HG03439 (cell line): ENCODE measurements at regions not wholly inside any gene's neighbourhood (a gene's known extent, or its start where the extent isn't known, plus 50 kb on each side); places are given as distances from the start of the nearest gene placed in this dataset.
"Not testable (repeated sequence)": the region's sequence is repeated elsewhere in the genome, so short reads cannot be mapped to it uniquely, and the experiment has no call there.

Experiments
- ATAC-seq: cut with Tn5 transposase; IDR thresholded peaks from one replicate; pipeline ENCODE4 v1.9.1; 2021; ENCODE audit warnings: mild to moderate bottlenecking, moderate library complexity; ENCODE audit not compliant: unreplicated experiment

DNA sequence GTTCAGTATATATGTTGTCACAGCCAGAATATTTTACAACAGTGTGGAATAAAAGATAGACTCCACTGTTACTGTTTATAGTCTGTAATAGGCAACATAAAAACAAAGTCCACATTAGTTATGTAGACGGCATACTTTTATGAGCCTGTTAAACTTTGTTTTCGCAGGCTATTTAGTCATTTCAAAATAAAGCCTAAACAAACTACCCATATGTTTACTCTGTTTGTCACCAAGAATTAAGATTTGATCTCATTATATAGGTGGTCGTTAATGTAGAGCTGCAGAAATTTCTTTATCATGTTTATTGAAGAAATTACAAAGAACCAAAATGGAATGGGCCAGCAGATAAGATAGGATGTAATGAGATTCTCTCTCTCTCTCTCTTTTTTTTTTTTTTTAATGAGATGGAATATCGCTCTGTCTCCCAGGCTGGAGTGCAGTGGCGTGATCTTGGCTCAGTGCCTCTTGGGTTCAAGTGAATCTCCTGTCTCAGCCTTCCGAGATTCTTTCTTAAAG is 943.8 kb upstream of the SOX9 start:
- ATAC-seq: no peak

DNA sequence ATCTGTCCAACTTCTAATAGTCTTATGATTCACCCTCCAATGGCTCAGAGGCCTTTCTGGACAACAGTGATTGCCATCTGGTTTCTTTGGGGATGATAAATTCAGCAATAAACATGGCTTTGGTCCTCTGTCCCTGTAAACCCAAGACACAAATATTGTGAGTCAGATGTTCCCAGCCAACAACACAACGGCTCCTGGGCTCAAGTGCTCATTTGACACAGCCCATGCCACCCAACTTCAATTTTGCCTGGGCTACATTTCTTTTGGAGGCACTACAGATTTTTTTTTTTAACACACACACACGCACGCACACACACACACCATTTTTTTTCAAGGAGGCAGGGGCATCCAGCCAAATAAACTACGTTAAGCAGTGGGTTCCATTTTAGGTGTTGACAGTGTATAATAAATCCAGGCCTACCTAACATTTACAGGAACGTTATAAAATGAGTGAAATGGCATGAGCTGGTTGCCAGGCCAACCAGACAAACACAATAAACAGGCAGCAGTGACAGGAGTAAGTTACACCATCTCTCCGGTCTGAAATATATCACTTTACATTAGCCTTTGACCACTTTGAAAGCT is 939.9 kb upstream of the SOX9 start:
- no peak for ATAC-seq

- no peak for ATAC-seq
Observed at GRCh38 chr17:71183066-71183660, 937.7 kb upstream of the SOX9 start.

DNA sequence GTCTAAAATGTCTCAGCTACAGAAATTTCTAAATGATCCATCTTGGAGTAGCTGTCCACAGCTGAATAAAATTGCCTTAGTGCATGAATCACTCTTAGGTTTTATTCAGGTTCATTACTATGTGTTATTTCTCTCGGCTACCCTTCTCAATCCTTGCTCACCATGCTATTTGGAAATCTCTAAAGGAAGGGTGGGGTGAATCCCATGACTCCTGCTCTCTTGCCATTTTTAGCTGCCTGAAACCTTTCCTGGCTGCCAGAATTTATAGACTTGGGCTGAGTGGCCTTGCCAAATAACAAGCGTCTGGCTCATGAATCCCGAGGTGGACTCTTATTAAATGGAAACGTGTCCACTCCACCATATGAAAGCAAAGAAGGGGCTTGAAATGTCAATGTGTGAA is 936.1 kb upstream of the SOX9 start:
- no peak for ATAC-seq

DNA sequence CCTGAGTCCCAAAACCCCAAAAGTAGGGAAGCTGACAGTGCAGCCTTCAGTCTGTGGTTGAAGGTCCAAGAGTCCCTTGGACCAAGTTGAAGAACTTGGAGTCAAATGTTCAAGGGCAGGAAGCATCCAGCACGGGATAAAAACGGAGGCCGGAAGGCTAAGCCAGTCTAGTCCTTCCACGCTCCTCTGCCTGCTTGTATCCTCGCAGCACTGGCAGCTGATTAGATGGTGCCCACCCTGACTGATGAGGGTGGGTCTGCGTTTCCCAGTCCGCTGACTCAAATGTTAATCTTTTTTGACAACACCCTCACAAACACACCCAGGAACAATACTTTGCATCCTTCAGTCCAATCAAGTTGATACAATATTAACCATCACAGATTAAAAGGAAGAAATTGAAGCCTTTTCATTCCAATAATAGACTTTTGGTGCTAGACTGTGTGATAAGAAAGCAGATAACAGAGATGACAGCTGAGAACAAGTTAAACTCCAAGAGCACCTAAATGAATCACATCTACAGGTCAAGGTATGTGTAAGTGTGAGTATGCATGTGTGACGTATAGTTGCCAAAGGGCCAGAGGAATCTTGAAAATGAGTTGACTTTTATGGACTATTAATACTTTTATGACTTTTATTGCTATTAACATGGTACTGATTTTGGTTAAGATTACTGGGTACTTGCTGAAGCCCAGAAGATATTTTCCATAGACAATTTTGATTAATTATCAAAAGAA is 933.5 kb upstream of the SOX9 start:
- ATAC-seq: no peak

DNA sequence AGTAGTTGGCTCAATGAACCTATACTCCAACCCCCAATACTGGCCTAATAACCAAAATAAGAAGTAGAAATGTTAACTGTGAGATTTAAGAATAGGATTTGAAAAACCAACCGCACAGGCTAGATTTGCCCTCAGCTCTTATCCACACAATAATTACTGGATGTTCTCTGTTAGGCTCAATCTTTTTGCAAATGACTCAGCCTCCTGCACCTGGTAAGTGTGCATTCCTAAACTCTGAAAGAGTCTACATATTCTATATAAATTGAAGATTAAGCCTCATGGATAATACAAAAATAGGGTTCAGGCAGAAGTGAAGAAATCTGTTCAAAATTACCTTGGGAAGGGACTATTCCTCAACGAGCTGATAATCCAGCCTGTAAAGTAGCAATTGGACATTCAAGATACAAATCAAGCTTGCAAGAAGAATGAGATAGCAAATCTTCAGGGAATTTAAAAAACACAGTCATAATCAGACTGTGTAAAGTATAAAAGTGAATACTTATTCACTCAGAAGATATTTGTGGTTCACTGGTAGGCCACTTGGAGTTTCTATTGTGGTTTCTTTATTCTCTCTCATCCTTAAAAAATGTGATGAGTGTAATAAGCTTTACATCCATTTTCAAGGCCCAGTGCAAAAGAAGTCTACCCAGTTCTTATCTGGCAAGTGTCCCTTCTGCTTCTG is 931.9 kb upstream of the SOX9 start:
- no peak for ATAC-seq

- ATAC-seq: no peak
Observed at GRCh38 chr17:71189493-71189831, 931.4 kb upstream of the SOX9 start.

GRCh38 chr17:71192039-71192555 is 928.7 kb upstream of the SOX9 start:
- ATAC-seq: no peak

- no peak for ATAC-seq
Observed at GRCh38 chr17:71192848-71193247, 928.0 kb upstream of the SOX9 start.

GRCh38 chr17:71200597-71200996 is 920.2 kb upstream of the SOX9 start:
- no peak for ATAC-seq

DNA sequence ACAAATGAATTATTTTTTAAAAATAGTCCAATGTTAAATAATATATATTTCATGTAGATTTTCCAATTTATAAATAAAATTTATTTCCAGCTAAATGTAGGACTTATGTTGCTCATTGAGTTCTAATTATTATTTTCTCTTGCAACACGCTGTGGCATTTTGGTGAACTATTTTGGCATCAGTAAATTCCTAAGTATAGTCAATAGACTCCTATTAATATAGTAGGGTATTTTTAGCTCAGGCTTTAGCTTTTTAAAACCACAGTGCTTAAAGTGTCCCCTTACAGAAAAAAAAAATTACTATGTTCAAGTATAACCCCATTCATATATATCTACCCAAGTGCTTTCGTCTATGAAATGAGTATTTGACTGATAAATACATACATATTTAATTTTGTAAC is 919.2 kb upstream of the SOX9 start:
- no peak for ATAC-seq

DNA sequence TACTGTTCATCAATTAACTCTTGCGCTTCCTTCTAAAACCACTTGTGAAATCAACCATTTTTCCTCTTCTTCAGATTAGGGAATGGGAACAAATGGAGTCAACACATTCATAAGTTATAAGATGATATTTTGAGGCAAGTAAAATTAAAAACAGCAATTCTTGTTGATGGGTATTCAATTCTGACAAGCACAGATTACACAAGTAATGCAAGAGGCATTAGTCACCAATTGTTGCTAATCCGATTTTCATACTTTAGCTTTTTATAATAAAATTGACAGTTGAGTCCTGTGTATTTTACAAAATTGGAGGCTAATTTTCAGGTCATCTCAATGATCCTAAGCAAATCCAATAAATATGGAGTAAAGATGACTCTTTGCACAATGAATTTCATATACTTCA is 918.4 kb upstream of the SOX9 start:
- ATAC-seq: no peak

- ATAC-seq: no peak
Observed at GRCh38 chr17:71203953-71204352, 916.9 kb upstream of the SOX9 start.

DNA sequence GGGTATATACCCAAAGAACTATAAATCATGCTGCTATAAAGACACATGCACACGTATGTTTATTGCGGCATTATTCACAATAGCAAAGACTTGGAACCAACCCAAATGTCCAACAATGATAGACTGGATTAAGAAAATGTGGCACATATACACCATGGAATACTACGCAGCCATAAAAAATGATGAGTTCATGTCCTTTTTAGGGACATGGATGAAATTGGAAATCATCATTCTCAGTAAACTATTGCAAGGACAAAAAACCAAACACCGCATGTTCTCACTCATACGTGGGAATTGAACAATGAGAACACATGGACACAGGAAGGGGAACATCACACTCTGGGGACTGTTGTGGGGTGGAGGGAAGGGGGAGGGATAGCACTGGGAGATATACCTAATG is 914.9 kb upstream of the SOX9 start:
- ATAC-seq: not testable (repeated sequence)

- ATAC-seq: no peak
Observed at GRCh38 chr17:71208111-71208704, 912.6 kb upstream of the SOX9 start.

DNA sequence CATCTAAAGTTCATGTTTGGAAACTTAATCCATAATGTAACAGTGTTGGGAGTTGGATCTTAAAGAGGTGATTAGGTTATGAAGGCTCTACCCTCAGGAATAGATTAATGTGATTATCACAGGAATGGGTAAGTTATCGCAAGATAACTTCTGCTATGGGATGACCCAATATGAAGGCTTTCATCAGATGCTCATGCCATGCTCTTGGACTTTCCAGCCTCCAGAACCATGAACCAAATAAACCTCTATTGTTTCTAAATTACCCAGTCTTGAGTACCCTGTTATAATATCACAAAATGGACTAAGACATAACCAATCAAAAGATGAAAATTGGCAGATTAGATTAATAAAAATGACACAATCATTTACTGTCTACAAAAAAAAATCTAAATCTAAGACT is 906.9 kb upstream of the SOX9 start:
- no peak for ATAC-seq

GRCh38 chr17:71217769-71218168 is 903.1 kb upstream of the SOX9 start:
- ATAC-seq: no peak

DNA sequence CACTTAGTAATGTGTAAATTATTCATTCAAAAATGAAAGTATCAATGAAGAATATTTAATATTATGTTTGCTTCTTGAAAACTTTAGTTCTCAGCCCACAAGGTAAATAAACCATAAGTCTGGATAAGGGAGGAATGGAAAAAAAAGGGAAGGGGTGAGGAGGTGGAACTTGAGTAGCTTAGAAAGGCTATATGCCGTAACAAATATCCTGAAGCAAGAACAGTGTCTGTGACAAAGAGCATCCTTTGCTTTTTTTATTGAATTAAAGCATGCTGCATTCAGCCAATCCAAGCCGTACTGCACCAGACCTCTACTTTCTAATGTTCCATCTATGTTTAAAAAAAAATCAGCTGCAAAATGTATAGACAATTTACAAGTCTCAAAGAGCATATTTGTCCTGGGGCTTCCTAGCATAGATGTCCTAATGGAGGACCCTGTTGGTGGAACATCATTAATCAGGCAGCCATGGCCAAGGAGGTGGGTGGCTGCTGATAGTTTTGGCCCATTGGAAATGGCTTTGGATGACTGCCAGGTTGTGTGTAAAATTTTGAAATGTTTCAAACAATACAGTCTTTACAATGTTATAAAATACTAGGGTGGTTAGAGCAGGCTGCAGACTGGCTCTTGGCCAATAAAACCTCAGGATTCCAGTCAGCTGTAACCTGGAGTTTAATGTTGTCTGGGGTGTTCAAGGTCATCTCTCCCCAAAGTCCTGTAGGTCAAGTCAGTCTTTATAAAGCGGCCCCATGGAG is 895.8 kb upstream of the SOX9 start:
- ATAC-seq: no peak

GRCh38 chr17:71227841-71228240 is 893.0 kb upstream of the SOX9 start:
- ATAC-seq: no peak

GRCh38 chr17:71229070-71229469 is 891.8 kb upstream of the SOX9 start:
- ATAC-seq: no peak
